SK-MEL-5 (cell line): ENCODE measurements at regions not wholly inside any gene's neighbourhood (a gene's known extent, or its start where the extent isn't known, plus 50 kb on each side); places are given as distances from the start of the nearest gene placed in this dataset.

Experiments used
- DNase-seq: peaks from one replicate; pipeline ENCODE4 v3.0.0-alpha.2; 2016; ENCODE audit warnings: low read depth, low spot score
- in situ Hi-C: cut with HindIII; loops from 2 replicates; pipeline ENCODE4 v1.10.0; 2016; ENCODE audit warnings: low sequenced_read_pairs, high pct_unique_total_duplicates, low pct_unique_long_range_greater_than_20kb

GRCh38 chr2:120465012-120465700 lies 119.2 kb downstream of the INHBB start:
- no peak for DNase-seq
- in situ Hi-C loops = no loop called here

DNA sequence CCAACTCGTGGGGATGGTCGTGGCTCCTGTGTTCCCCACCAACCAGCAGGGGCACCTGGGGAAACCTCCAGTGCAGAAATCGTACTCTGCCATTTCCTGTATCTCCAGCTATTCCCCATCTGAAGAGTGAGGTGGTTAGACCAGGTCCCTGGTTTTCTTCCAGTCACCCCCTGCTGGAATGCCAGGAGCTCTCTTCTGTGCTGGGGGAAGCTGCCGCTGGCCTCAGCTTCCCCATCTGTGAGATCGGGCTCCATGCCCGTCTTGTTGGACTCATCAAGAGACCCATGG lies 119.7 kb downstream of the INHBB start:
- in situ Hi-C loops = no loop called here

DNA sequence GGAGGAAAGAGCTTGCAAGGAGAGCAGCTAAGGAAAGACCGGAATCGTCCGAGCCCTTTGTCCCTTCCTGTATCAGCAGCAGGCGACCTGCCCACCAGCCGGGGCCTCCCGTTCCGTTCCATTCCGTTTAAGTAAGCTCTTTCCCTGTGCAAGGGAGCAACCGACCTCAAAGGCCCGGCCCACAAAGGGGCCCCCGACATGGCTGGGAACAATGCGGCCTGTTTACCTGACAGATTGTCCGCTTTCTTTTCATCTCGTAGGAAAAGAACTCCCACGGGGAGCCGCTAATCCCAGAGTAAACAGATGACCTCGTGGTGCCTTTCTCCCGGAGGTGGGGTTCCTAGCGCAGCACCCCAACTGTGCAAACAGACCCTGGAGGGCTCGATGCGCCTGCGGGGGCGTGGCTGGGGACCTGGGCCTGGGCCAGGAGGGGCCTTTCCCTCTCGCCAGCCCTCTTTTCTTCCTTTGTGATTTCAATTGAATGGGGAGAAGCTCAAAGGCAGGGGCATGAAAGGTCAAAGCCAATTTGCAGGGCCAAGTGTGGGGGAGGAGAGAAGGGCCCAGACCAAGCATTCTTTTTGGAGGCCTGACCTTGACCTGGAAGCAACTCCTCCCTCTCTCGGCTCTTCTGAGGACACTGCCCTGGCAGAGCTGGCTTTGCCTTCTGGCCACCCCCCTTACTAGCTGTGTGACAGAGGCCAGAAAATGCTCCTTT lies 120.2 kb downstream of the INHBB start:
- in situ Hi-C loops = no loop called here
- DNase-seq = no peak

More for the DNA sequence above, 119.7 kb downstream of the INHBB start:
- DNase-seq = no peak

DNA sequence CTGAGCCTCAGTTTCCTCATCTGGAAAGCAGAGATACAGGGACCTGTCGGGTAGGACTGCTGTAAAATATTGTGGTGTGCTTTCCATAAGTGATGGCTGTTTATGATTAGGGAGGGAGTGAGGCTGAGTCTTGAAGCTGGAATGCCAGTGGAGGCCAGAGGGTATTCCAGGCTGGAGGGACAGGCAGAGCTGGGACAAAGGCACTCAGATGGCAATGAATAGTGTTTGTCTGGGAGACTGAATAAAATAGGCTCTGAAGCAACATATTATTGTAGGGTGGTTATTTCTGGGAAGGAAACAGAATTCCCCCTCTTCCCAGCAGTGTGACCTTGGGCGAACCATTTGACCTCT lies 120.7 kb downstream of the INHBB start:
- in situ Hi-C loops = no loop called here

DNA sequence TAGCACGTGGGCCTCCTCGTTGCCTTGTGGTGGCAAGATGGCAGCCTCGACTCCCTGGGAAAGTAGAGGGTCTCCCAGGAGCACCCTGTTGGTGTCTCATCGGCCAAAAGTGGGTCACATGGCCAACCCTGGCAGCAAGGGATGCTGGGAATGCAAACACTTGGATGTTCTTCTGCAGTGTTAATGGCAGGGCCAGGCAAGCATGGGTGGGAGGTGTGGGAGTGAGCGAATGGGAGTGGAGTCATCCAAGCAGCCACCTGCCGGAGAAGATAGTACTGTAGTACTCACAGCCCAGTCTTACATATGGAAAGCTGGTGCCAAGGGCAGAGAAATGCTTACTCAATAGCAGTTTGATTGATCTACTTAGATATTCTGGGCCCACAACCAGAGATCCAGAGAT lies 122.2 kb downstream of the INHBB start:
- in situ Hi-C loops = no loop called here

More for the DNA sequence above, 120.7 kb downstream of the INHBB start:
- DNase-seq = no peak

GRCh38 chr2:120469426-120469825 lies 123.5 kb downstream of the INHBB start:
- DNase-seq = no peak
- in situ Hi-C loops = no loop called here

More for the DNA sequence above, 122.2 kb downstream of the INHBB start:
- no peak for DNase-seq

GRCh38 chr2:120470041-120470965 lies 124.4 kb downstream of the INHBB start:
- in situ Hi-C loops = no loop called here

GRCh38 chr2:120471166-120471565 lies 125.2 kb downstream of the INHBB start:
- in situ Hi-C loops = no loop called here
- no peak for DNase-seq

More at GRCh38 chr2:120470041-120470965, 124.4 kb downstream of the INHBB start:
- no peak for DNase-seq

DNA sequence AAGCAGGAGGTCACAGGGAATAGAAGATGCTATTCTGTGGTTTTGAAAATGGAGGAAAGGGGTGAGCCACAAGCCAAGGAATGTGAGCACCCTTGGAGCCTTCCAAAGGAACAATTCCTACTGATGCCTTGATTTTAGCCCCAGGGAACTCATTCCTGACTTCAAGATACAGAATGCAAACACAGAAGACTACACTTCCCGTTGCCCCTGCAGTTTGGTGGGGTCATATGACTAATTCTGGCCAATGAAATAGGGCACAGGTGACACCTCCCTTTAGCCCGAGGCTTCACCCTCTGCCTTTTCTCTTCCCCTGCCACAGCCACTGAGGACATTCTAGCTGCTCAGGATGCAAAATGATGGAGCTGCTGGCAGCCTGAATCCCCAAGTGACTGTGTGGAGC lies 126.1 kb downstream of the INHBB start:
- DNase-seq = no peak
- in situ Hi-C loops = no loop called here

GRCh38 chr2:120472891-120473309 lies 127.0 kb downstream of the INHBB start:
- DNase-seq = no peak
- in situ Hi-C loops = no loop called here

GRCh38 chr2:120473522-120474271 lies 127.8 kb downstream of the INHBB start:
- no peak for DNase-seq

GRCh38 chr2:120474486-120474885 lies 128.6 kb downstream of the INHBB start:
- in situ Hi-C loops = no loop called here
- DNase-seq = no peak

More at GRCh38 chr2:120473522-120474271, 127.8 kb downstream of the INHBB start:
- in situ Hi-C loops = no loop called here

GRCh38 chr2:120476141-120476540 lies 130.2 kb downstream of the INHBB start:
- DNase-seq = no peak
- in situ Hi-C loops = no loop called here

DNA sequence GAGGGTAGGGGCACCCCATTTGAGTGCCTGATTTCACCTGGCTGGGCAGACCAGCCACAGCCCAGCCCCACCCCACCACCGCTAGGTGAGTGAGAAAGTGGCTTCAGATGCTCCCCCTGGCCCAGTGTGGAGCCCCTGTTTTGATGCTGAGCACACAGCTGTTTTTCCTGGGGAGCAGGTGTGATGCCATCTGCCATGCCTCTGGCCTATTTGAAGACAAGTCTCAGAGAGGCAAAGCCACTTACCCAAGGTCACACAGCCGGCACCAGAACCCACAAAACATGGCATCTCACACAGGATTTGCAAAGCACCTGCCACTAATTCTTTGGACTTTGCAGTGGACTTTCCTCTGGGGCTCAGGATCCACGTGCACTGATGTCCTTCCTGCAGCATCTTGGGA lies 131.3 kb downstream of the INHBB start:
- no peak for DNase-seq
- in situ Hi-C loops = no loop called here

DNA sequence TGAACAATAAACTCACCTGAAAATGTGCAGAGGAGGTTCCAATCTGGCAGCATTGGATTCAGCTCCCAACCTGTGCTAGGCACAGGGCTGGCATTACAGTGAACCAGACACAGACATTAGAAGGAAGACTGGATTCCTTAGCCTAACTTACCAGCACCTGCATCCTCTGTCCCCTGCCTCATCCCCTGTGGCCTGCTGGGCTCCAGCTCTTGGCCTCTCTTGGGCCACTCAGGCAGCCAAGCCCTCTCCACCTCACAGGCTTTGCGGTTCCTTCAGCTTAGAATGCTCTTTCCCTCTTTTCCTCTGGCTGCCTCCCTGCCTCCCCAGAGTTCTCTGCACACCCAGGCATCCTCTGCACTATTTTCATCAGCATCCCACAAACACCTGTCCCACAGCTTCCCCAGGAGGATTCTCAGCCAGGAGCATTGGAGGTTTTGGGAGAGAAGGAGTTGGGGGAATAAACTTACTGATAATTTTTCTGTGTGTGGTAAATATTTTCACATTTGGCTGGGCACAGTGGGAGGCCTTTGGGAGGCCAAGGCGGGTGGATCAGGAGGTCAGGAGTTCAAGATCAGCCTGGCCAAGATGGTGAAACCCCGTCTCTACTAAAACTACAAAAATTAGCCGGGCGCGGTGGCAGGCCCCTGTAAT lies 132.0 kb downstream of the INHBB start:
- in situ Hi-C loops = no loop called here
- DNase-seq = no peak

DNA sequence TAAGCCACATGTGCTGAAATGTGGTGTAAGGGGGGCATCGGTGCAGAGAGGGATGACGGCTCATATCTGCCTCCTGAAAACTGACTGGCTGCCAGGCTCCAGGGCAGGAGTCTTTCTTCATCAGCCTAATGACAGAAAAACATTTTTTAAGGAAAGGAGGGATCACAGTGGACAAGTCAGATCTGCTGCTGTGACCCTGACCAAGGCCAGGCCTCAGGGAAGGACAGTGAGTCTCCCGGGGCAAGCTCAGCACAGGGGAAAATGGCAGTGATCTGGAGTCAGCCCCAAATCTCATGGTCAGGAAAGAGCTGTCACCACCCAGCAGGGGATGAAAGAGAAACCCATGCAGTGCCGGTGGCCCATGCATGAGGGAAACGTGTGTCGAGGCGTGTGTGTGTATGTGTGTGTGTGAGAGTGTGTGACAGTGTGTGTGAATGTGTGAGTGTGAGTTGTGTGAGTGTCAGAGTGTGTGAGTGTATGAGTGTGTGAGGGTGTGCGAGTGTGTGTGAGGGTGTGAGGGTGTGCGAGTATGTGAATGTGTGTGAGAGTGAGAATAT lies 134.5 kb downstream of the INHBB start:
- in situ Hi-C loops = no loop called here
- no peak for DNase-seq

DNA sequence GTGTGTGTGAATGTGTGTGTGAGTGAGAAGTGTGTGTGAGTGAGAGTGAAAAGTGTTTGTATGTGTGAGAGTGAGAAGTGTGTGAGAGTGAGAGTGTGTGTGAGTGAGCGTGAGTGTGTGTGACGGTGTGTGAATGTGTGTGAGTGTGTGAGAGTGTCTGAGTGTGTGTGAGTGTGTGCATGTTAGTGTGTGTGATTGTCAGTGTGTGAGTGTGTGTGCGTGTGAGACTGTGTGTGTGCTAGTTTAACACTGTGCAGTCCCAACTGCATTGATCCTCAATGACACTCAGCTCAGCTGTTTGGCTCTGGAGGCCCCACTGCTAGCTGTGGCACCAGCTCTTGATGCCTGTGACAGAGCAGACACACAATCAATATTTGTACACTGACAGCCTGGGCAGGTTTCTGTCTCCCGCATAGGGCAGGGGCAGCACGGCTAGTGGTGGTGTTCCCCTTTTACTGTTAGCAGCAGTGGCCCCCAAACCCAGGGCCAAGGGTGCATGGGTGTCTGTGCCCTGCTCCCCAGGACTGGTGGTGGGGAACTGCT lies 135.0 kb downstream of the INHBB start:
- in situ Hi-C loops = no loop called here
- DNase-seq = no peak
